ENCODE measurements at regions not wholly inside any gene's neighbourhood (a gene's known extent, or its start where the extent isn't known, plus 50 kb on each side); places are given as distances from the start of the nearest gene placed in this dataset.

GRCh38 chr18:56240405-56240804, 398.0 kb downstream of the TXNL1 start:
- no peak for DNase-seq (ENCODE audit: low read depth in 4 of 4, low spot score in 3 of 4)

DNA sequence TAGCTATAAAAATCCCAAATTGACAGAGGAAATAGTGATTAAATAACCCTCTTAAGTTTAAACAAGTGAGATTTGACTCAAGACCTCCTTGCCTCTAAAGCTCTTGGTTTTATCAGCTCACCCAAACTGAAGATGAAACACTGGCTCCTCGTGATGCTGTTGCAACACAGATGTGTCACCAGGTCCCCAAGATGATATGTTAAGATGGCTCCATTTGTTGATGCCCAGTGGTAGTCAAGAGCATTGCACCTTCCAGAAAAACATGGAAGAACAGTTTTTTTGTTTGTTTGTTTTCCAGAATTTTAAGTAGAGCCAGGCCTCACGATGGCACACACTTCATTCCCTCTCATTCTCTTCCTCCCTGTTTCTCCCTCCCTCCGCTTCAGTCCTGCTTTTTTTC, 399.8 kb downstream of the TXNL1 start:
- DNase-seq (ENCODE audit: low read depth in 4 of 4, low spot score in 3 of 4) = no peak

DNA sequence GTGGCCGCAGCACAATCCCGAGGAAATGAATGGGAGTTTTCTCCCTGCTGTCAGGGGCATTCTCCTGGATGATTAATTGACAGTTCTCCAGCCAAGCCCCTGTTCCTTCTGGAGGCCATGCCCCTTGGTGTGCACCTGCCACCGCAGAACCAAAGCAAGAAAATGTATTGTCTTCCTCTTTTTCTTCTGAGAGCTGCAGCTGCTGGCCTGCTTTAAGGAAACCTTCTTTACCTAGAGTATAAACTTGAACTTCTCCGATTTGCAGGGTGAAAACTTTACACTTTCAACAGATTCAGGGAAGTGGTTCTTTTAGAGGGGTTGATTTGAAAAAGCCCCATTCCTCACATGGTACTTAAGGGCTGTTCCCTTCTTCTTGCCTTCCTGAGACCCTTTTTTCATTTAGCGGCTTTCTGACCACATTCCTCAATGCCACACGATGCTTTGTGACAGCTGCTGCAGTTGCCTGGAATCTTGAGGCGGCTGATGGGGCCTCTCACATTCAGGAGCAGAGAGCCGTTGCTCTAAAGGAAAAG, 402.8 kb downstream of the TXNL1 start:
- DNase-seq (ENCODE audit: low read depth in 4 of 4, low spot score in 3 of 4) = no peak

DNA sequence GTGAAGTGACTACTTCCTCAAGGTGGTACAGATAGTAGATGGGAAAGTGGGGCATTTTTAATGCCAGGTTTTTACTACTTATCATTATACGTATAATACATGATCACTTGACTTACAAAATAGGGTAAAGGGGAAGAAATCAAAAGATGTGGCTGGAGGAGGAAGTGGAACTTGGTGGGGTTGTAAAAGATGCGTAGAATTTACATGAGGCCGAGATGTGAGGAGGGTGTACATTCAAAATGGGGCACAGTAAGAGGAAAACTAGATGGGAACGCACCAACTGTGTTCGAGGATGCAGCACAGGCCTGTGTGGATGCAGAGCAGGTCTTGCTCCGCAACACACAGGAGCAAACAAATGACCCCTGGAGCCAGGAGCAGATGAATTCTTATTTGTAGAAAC, 403.3 kb downstream of the TXNL1 start:
- DNase-seq (ENCODE audit: low read depth in 4 of 4, low spot score in 3 of 4) = no peak

- no peak for DNase-seq (ENCODE audit: low read depth in 4 of 4, low spot score in 3 of 4)
Measured at GRCh38 chr18:56233595-56233994, 404.8 kb downstream of the TXNL1 start.

- no peak for DNase-seq (ENCODE audit: low read depth in 4 of 4, low spot score in 3 of 4)
Measured at GRCh38 chr18:56226025-56226424, 412.4 kb downstream of the TXNL1 start.

- DNase-seq (ENCODE audit: low read depth in 4 of 4, low spot score in 3 of 4) = no peak
Measured at GRCh38 chr18:56224669-56225561, 413.5 kb downstream of the TXNL1 start.

DNA sequence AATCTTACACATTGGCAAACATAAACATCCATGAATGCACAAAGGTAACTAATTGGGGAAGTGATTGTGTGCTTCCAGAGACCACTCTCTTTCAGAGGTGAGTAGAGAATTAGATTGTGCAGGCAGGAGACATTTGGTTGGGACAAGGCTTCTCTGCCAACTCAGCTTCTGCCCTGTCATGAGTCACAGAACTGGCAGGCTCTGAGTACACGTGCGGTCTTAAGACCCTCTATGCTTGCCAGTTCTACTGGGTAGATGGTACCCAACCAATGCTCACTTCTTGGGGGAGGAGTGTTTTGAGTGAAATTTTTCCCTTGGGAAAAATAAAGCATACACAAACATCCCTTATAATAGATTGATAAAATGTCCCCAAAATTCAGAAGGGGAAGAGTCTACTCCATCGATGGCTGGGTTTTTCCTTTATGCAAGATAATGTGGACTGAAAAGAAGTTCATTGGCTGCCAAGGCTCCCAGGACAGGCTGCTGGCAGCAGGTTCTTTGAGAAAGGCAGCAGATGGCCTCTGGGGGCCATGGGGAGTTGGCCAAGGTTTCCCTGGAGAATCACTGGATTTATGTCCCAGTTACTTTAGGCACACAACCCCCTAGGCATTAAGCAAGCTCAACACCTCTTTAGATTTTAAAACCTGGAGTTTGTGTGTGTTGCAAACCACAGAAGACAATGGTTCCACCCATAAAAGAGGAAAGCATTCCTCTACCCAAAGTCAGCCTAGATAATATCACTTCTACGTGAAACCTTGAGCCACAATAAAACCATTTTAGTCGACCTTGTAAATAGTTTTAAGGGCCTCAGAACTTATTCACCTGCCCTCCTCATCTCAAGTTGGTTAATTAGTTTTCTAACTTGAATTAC, 417.0 kb downstream of the TXNL1 start:
- no peak for DNase-seq (ENCODE audit: low read depth in 4 of 4, low spot score in 3 of 4)

- no peak for DNase-seq (ENCODE audit: low read depth in 4 of 4, low spot score in 3 of 4)
Measured at GRCh38 chr18:56217406-56217805, 421.0 kb downstream of the TXNL1 start.

DNA sequence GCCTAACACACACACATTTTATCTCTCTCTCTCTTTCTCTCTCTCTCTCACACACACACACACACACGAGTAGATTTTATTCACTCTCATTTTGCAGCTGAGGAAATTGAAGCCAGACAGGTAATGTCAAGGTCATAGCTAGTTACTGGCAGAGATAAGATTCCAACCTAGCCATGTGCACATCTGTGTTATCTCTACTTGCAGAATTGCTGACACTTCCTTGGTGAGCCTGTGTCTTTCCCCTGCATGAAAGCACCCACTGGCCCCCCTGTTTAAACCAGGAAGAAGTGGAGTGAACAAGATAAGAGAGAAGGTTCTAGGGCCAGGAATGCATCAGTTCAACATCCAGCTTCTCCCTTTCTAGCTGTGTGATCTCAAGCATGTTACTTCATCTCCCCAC, 423.7 kb downstream of the TXNL1 start:
- DNase-seq (ENCODE audit: low read depth in 4 of 4, low spot score in 3 of 4) = no peak

- no peak for DNase-seq (ENCODE audit: low read depth in 4 of 4, low spot score in 3 of 4)
Measured at GRCh38 chr18:56210520-56210919, 427.9 kb downstream of the TXNL1 start.

- DNase-seq (ENCODE audit: low read depth in 4 of 4, low spot score in 3 of 4) = no peak
Measured at GRCh38 chr18:56207989-56208388, 430.4 kb downstream of the TXNL1 start.

- no peak for DNase-seq (ENCODE audit: low read depth in 4 of 4, low spot score in 3 of 4)
Measured at GRCh38 chr18:56204052-56204451, 434.3 kb downstream of the TXNL1 start.

DNA sequence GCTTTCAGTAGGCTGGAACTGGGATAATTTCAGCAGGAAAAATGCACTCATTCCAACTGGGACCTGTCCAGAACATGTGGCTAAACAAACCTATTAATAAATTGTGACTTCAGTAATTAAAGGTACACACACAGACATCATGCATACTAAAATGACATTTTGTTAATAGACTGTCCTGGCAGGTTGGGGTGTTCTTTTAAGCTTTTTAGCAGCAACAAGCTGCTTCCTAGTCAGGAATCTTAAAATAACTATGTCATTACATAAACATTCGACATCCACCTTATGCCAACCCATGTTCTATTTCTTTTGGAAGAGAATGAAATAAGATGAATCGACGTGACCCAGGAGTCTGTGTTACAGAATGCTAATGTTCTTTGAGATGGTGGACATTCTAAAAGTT, 435.7 kb downstream of the TXNL1 start:
- DNase-seq (ENCODE audit: low read depth in 4 of 4, low spot score in 3 of 4) = no peak

- no peak for DNase-seq (ENCODE audit: low read depth in 4 of 4, low spot score in 3 of 4)
Measured at GRCh38 chr18:56200381-56200911, 437.9 kb downstream of the TXNL1 start.

- DNase-seq (ENCODE audit: low read depth in 4 of 4, low spot score in 3 of 4) = no peak
Measured at GRCh38 chr18:56199580-56200330, 438.6 kb downstream of the TXNL1 start.

- DNase-seq (ENCODE audit: low read depth in 4 of 4, low spot score in 3 of 4) = no peak
Measured at GRCh38 chr18:56197241-56197859, 441.0 kb downstream of the TXNL1 start.

- DNase-seq (ENCODE audit: low read depth in 4 of 4, low spot score in 3 of 4) = no peak
Measured at GRCh38 chr18:56196495-56197225, 441.7 kb downstream of the TXNL1 start.

DNA sequence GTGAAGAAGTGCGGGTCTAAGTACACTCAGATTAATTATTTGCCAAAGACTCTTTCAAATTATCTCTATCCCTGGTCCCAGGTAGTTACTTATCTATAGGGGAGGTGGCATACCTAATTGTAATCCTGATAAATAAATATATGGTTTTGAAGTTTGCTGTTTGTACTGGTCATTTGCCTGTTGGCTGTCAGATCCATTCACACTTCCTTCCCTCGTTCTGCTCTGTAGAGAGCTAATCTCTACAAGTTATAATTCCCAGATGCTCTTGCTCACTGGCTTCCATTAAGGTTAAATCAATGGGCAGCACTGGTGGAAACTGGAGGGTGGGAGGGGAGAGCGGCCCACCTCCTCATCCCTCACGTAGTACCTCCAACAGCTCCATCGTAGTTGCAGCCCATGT, 447.1 kb downstream of the TXNL1 start:
- no peak for DNase-seq (ENCODE audit: low read depth in 4 of 4, low spot score in 3 of 4)

Data from left renal pelvis (tissue), 4 donors.